Loucy (cell line): ENCODE measurements at regions not wholly inside any gene's neighbourhood (a gene's known extent, or its start where the extent isn't known, plus 50 kb on each side); places are given as distances from the start of the nearest gene placed in this dataset.
"Not testable (repeated sequence)": the region's sequence is repeated elsewhere in the genome, so short reads cannot be mapped to it uniquely, and the experiment has no call there.

Experiments used
- EZH2phosphoT487 ChIP-seq: fragments of 200-600 bp; IDR thresholded peaks from 2 replicates; pipeline ENCODE4 v1.6.1; 2018; ENCODE audit warnings: antibody characterized with exemption, mild to moderate bottlenecking, moderate library complexity, borderline replicate concordance
- TF ChIP-seq, protein P1 (sequence below): fragments of 200-600 bp; sonication (generic); conservative IDR thresholded peaks from 2 replicates; pipeline ENCODE4 v1.5.1; 2014; ENCODE audit warnings: mild to moderate bottlenecking, antibody characterized with exemption, low read length

DNA sequence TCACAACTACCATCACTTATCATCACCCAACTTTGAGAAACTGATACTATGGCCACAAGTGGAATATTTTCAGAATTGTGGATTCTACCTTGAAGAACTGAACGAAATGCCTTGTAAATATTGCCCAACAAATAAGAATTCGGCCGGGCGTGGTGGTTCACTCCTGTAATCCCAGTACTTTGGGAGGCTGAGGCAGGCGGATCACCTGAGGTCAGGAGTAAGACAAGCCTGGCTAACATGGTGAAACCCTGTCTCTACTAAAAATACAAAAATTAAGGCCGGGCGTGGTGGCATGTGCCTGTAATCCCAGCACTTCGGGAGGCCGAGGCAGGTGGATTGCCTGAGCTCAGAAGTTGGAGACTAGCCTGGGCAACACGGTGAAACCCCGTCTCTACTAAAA is 862.7 kb downstream of the ZPLD1 start:
- TF ChIP-seq, protein P1, sequence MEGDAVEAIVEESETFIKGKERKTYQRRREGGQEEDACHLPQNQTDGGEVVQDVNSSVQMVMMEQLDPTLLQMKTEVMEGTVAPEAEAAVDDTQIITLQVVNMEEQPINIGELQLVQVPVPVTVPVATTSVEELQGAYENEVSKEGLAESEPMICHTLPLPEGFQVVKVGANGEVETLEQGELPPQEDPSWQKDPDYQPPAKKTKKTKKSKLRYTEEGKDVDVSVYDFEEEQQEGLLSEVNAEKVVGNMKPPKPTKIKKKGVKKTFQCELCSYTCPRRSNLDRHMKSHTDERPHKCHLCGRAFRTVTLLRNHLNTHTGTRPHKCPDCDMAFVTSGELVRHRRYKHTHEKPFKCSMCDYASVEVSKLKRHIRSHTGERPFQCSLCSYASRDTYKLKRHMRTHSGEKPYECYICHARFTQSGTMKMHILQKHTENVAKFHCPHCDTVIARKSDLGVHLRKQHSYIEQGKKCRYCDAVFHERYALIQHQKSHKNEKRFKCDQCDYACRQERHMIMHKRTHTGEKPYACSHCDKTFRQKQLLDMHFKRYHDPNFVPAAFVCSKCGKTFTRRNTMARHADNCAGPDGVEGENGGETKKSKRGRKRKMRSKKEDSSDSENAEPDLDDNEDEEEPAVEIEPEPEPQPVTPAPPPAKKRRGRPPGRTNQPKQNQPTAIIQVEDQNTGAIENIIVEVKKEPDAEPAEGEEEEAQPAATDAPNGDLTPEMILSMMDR = not testable (repeated sequence)
- TF ChIP-seq EZH2phosphoT487 = not testable (repeated sequence)
